Inferior parietal cortex (tissue), 1 donor: ENCODE measurements at regions not wholly inside any gene's neighbourhood (a gene's known extent, or its start where the extent isn't known, plus 50 kb on each side); places are given as distances from the start of the nearest gene placed in this dataset.
"Not testable (repeated sequence)": the region's sequence is repeated elsewhere in the genome, so short reads cannot be mapped to it uniquely, and the experiment has no call there.

Experiments used
- DNase-seq: peaks from one replicate; pipeline ENCODE4 v3.0.0-alpha.2; 2016; ENCODE audit errors: extremely low spot score

DNA sequence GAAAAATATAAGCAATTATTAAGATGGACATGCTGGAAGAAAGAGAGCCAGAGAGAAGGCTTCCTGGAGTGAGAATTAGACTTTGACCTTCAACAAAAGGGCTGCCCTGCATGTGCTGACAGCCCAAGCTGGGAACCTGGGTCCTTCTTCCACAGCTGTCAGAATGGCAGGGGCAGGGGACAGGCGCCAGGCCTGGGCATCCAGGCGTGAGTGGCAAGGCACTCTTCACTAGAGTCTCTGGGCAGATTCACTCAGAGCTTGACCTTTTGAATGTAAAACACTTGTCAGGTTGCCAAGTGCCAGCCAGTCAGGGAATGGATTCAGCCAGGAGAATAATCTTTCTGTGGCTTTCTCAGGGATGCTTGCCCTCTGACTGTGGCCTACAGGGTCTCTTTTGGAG, 119.1 kb upstream of the CLINT1 start:
- DNase-seq = no peak

DNA sequence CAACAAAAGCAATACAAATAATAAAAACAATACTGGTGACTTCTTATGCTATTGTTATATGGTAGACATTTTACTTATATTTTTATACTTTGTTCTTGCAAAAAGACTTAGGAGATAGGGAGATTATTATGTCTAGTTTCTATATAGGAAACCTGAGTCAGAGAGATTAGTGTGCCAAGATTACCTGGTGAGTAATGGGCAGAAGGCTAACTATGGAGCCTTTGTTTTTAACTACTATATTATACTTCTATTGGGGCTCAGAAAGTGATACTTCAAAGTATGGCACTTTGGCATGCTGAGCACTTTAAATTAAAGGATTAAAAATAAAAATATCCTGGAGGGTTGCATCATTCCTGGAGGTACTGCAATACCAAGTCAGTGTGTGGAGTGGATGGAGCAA, 117.5 kb upstream of the CLINT1 start:
- DNase-seq = no peak

DNA sequence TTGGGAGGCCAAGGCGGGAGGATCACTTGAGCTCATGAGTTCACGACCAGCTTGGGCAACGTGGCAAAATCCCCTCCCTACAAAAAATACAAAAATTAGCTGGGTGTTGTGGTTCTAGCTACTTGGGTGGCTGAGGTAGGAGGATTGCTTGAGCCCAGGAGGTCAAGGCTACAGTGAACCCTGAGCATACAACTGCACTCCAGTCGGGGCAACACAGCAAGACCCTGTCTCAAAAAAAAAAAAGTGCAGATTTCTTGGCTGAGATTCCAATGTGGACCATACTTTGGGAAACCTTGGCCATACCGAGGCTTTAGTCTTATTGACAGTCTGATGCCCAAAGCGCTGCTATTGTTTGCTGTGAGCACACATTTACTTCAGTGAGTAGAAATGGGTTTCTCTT, 113.6 kb upstream of the CLINT1 start:
- DNase-seq = no peak

DNA sequence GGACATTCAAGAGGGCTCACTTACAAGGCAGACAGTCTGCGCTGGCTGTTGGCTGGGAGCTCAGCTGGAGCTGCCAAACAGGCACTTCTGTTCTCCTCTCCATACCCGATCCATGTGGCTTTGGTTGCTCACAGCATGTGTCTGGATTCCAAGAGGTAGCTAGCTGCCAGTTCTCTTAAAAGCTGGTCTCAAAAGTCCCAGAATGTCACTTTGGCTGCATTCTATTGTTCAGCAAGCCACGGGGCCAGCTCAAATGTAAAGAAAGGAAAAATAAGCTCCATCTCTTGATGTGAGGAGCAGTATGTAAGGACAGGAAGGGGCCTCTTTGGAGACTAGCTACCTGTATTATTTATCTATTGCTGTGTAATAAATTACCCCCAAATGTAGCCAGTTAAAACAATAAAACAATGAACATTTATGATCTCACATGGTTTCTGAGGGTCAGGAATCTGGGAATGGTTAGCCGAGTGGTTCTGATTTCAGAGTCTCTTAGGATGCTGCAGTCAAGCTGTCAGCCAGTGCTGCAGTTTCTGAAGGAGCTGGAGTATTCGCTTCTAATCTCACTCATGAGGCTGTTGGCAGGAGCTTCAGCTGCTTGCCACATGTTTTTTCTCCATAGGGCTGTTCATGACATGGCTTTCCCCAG, 112.7 kb upstream of the CLINT1 start:
- DNase-seq = peak; percentile 53

DNA sequence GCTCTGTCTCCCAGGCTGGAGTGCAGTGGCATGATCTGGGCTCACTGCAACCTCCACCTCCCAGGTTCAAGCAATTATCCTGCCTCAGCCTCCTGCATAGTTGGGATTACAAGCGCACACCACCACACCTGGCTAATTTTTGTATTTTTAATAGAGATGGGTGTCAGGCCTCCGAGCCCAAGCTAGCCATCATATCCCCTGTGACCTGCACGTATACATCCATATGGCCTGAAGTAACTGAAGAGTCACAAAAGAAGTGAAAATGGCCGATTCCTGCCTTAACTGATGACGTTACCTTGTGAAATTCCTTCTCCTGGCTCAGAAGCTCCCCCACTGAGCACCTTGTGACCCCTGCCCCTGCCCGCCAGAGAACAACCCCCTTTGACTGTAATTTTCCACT, 109.6 kb upstream of the CLINT1 start:
- DNase-seq = not testable (repeated sequence)

DNA sequence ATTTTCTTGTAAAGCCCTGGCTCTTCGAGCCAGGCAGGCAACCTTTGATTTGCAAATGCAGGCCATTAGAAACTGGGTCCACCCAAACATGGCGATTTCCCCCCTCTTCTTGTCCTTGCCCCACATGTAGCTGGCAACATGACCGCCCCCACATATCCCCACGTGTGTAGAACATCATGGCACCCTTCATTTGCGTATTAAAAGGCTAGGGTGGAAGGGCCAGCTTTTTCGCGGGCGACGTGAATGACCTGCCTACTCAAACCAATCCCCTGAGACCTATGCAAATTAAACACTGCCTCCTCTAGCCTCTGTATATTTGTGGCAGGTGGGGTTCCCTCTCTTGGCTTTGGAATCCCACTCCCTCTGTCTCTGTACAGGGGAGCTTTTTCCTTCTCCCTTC, 107.0 kb upstream of the CLINT1 start:
- no peak for DNase-seq

DNA sequence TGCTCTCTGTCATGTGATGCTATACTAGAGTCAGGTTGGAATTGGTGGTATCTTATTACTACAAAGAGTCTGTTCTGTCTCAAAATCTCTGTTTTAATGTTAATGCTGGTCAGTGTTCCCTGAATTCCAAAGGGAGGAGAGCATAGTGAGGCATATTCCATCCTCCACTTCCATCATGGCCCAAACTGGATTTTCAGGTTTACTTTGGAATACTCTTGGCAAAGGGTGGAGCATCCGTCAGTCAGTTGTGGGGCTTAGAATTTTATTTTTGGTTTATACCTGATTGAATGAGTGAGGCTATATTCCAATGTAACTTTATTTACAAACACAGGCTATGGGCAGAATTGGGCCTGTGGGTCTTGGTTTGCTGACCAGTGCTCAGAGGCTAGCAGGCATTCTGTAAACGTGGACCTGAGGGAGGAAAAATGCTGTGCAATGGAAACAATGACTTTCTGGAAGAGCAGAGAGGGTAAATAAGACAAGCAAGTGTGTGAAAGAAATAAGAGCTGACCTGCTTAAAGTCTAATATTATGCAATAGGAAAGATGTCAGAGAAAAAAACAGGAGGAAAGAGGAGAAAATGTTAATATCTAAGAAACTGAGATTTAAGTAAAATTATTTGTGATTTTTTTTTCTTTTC, 106.2 kb upstream of the CLINT1 start:
- DNase-seq = no peak

DNA sequence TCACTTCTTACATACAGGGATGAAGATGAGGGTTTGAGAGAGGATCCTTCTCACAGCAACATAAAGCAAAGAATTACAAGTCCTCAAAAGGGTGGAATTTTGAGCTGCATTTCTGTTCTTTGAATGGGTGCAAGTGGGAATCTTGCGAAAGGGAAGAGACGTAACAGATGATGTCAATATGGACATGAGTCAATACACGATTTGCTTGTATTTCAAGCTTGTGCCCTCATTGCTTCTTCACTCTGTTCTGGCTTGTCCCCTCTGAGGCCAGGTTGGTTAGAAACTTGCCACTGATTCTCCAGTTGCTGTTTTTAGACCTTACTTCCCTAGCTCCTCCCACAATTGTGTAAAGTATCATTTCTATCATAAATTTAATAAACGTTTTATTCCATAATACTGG, 104.8 kb upstream of the CLINT1 start:
- DNase-seq = no peak

DNA sequence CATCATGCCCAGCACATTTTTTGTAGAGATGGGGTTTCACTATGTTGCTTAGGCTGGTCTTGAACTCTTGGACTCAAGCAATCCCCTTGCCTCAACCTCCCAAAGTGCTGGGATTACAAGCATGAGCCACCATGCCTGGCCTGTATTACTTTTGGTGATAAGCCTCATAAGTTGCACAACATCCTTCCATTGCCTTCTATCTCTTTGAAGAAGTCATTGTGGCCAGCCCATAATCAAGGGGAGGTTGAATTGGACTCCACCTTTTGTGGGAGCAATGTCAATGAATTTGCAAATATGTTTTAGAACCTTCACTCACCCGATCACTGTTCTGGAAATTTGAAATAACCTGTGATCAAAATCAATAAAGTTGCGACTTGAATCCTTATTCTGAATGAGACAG, 104.3 kb upstream of the CLINT1 start:
- DNase-seq = no peak

DNA sequence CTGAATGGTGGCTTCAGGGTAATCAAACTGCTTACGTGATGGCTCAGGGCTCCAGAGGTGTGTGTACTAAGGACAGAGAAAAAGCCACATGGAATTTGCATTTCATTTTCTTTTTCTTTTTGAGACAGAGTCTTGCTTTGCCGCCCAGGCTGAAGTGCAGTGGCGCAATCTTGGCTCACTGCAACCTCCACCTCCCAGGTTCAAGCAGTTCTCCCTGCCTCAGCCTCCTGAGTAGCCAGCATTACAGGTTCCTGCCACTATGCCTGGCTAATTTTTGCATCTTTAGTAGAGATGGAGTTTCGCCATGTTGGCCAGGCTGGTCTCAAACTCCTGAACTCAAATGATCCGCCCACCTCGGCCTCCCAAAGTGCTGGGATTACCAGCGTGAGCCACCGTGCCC, 103.7 kb upstream of the CLINT1 start:
- DNase-seq = not testable (repeated sequence)

DNA sequence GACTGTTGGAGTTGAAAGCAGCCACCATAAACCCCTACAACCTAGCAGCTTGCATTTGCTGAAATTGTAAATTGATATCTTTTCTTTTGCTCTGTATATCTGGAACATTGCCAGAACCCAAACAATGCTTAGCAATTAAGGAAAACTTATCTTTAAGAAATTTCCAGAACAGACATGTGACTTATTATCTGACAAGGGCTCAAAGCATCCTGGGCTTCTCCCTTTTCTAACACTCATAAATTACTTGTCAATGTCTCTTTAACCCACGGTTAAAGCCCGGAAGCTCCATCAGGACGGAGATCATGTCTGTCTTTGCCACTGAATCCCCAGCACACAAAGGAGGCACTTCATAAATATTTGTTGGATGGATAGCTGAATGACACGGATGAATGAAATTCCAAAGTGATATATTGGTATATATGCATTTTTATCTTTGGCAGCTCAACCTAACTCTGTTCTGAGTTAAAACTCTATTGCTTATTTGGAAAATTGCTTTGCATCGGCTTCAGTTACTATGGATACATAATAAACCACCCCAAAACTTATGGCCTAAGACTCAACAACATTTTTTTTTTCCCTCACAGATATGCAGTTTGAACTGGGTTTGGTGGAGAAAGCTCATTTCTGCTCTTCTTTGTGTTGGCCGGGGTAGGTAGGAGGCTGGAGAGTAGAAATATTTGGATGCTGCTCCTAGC, 103.1 kb upstream of the CLINT1 start:
- DNase-seq = no peak

DNA sequence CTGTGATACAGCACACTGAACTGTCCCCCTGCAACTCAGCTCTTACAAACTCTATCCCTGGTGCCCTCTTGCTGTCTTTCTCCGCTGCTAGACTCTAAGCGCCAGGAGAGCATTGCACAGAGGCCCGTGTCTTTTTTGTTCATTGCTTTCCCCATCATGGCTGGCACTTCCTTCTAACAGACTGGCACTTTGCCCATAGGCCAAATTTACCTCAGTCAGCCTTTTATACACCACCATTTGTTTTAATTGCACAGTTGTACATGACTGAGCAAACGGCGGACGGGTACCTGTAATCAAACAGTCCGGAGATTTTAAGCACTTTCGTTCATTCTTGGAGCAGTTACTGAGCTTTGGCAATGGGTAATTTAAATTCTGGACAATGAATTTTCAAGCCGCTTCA, 102.2 kb upstream of the CLINT1 start:
- DNase-seq = no peak

DNA sequence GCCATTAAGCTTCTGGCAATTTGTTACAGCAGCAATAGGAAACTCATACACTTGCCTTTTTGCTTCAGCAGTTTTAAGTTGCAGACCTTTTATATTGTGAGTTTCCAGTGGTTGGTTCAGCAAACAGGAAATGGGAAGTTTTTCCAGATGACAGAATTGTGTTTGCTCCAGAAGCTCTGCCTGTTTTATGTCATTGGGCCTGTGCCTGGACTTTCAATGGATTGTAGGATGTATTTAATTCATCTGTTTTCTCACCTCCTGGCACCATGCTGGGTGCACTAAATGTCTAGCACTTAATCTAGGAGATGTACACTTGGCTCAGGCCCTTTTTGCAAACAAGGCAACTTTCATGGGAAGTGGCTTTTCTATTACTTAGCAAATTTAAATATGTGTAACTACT, 100.4 kb upstream of the CLINT1 start:
- no peak for DNase-seq

DNA sequence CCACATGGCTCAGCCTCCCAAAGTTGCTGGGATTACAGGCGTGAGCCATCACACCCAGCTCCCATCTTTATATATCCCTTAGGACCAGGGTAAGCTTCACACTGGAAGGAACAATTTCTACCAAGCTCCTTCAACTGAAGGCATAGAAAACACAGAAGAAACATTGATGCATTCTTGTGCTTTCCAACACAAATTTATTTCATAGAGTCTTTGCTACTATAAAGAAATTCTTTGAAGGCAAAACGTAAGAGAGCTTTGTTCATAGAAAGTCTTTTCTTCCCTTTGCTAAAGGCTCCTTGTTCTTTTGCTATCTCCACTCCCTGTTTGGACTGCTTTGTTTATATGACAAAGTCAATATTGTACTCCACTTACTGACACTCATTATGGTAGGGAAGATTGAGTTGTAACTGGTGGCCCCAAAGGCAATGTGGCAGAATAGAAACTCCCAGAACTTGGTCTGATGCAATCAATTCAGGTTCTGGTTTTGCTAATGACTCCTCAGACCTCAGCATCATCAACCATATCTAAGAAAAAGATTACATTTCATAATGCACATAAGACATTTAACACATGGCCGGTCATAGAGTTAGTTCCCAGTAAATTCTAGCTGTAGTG, 97.4 kb upstream of the CLINT1 start:
- DNase-seq = peak; percentile 20

DNA sequence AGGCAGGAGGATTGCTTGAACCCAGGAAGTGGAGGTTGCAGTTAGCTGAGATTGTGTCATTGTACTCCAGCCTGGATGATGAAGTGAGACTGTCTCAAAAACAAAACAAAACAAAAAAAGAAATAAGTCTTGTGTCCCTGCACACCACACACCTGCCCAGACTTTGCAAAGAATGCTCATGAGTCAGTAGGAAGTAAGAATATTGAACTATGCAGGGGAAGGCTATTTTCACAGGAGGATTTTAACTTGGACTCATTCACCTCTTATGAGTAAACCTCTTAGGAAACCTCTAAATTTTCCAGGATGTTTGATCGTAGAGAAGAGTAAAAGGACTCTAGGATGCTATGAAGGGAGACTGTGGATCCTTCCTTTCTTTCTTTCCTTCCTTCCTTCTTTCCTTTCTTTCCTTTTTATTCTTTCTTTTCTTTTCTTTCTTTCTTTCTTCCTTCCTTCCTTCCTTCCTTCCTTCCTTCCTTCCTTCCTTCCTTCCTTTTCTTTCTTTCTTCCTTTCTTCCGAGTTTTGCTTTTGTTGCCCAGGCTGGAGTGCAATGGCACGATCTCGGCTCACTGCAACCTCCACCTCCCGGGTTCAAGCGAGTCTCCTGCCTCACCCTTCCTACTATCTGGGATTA, 96.7 kb upstream of the CLINT1 start:
- no peak for DNase-seq

DNA sequence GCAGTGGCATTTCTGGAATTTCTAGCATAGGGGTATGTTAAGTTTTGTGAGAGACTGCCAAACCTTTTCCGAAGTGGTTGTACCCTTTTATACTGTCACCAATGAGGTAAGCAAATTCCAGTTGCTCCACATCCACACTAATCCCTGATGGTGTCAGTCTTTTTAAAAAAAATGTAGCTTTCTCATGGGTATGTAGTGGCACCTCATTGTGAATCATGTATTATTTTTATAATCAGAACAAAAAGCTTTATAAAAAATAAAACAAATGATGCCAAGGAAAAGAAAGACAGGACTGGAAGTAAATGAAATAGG, 93.4 kb upstream of the CLINT1 start:
- no peak for DNase-seq

DNA sequence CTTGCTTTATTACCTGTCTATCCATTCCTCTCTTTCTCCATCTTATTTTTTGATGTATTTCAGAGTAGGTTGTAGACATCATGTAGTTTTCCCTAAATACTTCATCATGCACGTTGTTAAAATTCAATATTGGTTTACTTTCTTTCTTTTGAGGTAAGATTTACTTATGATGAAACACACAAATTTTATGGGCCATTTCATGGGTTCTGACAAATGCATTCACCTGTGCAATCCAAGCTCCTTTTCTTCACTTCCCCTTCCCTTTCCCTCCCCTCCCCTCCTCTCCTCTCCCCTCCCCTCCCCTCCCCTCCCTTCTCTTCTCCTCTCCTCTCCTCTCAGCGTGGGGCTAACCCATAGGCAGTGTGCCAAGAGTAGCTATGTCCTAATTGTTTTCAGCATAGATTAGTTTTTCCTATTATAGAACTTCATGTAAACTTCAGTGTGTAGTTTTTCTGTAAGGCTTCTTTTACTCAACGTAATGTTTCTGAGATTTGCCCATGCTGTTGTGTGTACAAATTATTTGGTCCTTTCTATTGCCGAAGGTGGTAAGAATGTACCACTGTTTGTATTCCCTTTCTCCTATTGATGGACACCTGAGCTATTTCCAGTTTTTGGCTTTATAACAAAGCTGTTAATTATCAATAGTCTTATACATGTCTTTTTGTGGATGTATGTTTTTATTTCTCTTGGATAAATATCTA, 92.9 kb upstream of the CLINT1 start:
- no peak for DNase-seq

DNA sequence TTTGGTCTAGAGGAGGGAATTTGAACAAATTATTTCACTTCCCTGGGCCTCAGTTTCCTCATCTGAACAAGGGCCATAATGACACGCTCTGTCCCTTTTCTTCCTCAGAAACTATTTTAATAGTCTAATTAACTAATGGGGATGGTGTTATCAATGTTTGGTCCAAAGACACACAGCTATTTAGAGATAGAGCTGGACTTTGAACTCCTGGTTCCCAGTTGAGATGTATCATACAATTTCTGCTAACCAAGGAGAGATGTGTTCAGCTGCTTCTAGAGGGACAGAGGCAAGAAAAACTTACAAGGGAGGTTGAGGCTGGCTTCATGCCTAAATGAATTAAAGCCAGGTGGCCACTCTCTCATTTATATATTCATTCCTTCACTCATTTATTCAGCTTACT, 90.6 kb upstream of the CLINT1 start:
- no peak for DNase-seq

DNA sequence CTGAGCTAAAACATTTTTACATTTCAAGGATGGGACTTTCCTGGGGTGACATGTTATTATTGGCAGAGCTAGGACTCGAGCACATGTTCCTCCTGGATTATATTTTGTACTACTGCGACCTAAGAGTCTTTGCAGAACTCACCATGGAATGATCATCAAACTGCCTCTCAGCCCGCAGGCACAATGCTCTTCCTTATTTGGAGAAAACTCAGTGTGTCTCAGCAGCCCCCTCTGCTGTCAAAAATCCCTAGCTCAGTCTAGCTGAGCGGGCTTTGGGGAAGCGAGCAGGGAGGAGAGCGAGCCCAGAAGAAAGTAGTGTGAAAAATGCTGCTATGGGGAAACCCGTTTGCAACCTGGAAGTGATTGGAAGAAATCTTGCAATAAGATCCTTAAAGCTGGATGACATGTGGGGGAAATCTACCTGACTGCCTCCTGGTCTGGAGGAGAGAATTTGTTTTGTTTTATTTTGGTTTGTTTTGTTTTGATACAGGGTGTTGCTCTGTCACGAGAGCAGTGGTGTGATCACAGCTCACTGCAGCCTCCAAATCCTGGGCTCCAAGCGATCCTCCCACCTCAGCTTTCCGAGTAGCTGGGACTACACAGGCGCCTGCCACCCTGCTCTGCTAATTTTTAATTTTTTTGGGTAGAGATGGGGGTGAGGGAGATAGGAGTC, 89.9 kb upstream of the CLINT1 start:
- peak; percentile 96 for DNase-seq

DNA sequence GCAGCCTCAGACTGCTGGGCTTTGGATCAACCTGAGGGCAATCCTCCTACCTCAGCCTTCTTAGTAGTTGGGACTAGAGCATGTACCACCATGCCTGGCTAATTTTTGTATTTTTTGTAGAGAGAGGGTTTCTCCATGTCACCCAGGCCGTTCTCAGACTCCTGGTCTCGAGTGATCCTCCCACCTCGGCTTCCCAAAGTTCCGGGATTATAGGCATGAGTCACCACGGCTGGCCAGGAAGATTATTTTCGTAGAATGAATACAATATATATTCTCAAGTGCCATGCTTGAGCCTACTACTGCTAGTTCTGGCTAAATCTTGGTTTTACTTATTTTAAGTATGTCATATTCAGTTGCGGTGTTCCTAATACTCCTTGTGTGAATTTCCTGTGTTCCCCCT, 88.2 kb upstream of the CLINT1 start:
- DNase-seq = no peak

DNA sequence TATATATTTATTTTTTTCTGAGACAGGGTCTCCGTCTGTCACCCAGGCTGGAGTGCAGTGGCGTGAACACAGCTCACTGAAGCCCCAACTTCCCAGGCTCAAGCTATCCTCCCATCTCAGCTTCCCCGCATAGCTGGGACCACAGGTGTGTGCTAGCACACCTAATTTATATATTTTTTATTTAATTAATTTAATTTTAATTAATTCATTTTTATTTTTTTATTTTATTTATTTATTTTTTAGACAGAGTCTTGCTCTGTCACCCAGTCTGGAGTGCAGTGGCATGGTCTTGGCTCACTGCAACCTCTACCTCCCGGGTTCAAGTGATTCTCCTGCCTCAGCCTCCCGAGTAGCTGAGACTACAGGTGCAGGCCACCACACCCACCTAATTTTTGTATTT, 86.9 kb upstream of the CLINT1 start:
- DNase-seq = not testable (repeated sequence)
